NOMO-1 (cell line): ENCODE measurements at regions not wholly inside any gene's neighbourhood (a gene's known extent, or its start where the extent isn't known, plus 50 kb on each side); places are given as distances from the start of the nearest gene placed in this dataset.
"Not testable (repeated sequence)": the region's sequence is repeated elsewhere in the genome, so short reads cannot be mapped to it uniquely, and the experiment has no call there.

Experiments
- DNase-seq, 2 experiments: peaks; one replicate each; lab custom pipeline; 2025; ENCODE audit not compliant: unreplicated experiment in 2 of 2; lab: John Stamatoyannopoulos, UW

- no peak for DNase-seq
Observed at GRCh38 chrX:138255373-138255772, 456.1 kb downstream of the FGF13 start.

DNA sequence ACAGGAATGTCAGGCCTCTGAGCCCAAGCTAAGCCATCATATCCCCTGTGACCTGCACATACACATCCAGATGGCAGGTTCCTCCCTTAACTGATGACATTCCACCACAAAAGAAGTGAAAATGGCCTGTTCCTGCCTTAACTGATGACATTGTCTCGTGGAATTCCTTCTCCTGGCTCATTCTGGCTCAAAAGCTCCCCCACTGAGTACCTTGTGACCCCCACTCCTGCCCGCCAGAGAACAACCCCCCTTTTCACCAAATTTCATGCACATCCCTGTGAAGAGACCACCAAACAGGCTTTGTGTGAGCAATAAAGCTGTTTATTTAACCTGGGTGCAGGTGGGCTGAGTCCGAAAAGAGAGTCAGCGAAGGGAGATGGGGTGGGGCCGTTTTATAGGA is 447.4 kb downstream of the FGF13 start:
- DNase-seq, result not testable (repeated sequence)

- DNase-seq, result no peak
Observed at GRCh38 chrX:138270931-138271330, 440.6 kb downstream of the FGF13 start.

DNA sequence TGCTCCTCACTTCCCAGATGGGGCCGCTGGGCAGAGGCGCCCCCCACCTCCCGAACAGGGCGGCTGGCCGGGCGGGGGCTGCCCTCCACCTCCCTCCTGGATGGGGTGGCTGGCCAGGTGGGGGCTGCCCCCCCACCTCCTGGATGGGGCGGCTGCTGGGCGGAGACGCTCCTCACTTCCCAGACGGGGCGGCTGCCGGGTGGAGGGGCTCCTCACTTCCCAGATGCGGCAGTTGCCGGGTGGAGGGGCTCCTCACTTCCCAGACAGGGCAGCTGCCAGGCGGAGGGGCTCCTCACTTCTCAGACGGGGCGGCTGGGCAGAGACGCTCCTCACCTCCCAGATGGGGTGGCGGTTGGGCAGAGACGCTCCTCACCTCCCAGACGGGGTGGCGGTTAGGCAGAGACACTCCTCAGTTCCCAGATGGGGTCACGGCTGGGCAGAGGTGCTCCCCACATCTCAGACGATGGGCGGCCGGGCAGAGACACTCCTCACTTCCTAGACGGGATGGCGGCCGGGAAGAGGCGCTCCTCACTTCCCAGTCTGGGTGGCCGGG is 428.8 kb downstream of the FGF13 start:
- not testable (repeated sequence) for DNase-seq

- DNase-seq, result no peak
Observed at GRCh38 chrX:138287205-138287877, 424.2 kb downstream of the FGF13 start.

DNA sequence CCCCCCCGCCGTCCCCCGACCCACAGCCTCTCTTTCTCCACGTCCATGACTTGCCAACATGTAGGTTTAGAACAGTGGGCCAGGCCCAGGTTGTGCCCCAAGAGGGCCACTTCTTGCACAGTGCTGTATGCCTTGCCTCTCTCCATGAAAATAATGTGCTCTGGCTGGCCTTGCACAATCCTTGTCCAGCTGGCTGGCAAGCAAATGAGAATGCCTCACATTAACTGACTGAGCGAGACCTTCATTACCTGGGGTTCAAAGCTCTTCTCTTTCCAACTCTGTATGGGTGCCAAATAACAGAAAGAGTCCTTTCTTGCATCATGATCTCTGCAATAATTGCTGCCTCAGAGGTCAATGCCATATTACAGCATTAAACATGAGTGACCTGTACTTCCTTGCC is 416.6 kb downstream of the FGF13 start:
- DNase-seq, result no peak

GRCh38 chrX:138298268-138298667 is 413.2 kb downstream of the FGF13 start:
- no peak for DNase-seq

GRCh38 chrX:138345801-138346200 is 365.7 kb downstream of the FGF13 start:
- no peak for DNase-seq

DNA sequence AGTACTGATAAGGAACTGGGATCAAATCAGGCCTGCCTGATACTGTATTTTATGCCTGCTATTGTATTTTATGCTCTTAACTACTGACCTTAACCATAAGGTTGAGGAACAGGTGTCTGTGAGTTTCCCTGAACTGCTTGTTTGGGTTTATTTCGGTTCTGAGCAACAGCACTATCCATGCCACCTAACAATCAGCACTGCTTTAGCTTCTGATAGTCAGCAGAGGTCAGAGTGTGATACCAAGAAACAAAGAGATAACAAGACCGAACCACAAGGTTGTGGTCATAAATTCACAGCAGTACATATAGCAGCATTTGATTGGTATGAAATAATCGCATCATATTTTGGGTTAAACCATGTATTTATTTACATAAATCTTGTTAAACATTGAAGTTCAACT is 362.2 kb downstream of the FGF13 start:
- DNase-seq, result no peak

- no peak for DNase-seq
Observed at GRCh38 chrX:138378876-138379275, 332.6 kb downstream of the FGF13 start.

DNA sequence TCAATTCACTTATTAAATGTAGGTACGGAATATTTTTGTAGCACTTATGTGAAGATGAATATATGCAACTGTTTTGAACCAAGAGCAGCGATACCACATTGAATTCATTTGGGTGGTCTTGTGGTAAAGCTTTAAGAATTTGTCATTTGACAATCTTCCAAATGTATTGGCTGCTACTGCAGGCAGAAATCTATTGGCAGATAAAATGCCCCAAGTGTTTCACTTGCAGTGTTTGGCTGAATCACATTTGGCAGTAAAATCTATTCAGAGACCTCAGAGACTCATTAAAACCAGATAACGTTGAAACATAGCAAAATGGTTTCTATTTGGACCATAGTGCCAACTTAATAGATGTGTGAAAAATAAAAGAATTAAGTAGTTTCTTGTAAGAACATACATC is 303.4 kb downstream of the FGF13 start:
- no peak for DNase-seq

GRCh38 chrX:138411048-138411447 is 300.5 kb downstream of the FGF13 start:
- no peak for DNase-seq
